Testis (tissue), 2 donors: ENCODE measurements at regions not wholly inside any gene's neighbourhood (a gene's known extent, or its start where the extent isn't known, plus 50 kb on each side); places are given as distances from the start of the nearest gene placed in this dataset.

Experiments
- DNase-seq: peaks from one replicate; pipeline ENCODE4 v3.0.0-alpha.2; 2019
- H3K27ac ChIP-seq, 2 donors: fragments of 200-600 bp; sonication (generic); one replicate each; pipeline ENCODE4 v1.5.1; 2019
- H3K27me3 ChIP-seq: fragments of 200-600 bp; sonication (generic); one replicate; pipeline ENCODE4 v1.5.1; 2019
- H3K36me3 ChIP-seq: fragments of 200-600 bp; sonication (generic); one replicate; pipeline ENCODE4 v1.5.1; 2017; ENCODE audit warnings: low read depth; ENCODE audit errors: missing control alignments
- H3K4me1 ChIP-seq: fragments of 200-600 bp; sonication (generic); one replicate; pipeline ENCODE4 v1.5.1; 2019
- H3K4me3 ChIP-seq, 2 donors: fragments of 200-600 bp; sonication (generic); one replicate each; pipeline ENCODE4 v1.5.1; 2017 to 2019
- H3K9me3 ChIP-seq: fragments of 200-600 bp; sonication (generic); one replicate; pipeline ENCODE4 v1.5.1; 2017
- POLR2A ChIP-seq: fragments of 450-650 bp; IDR thresholded peaks from one replicate; pipeline ENCODE4 v1.6.1; 2017; ENCODE audit warnings: antibody characterized with exemption, mild to moderate bottlenecking, moderate library complexity
- whole genome bisulfite sequencing, 2 donors: methylation state at CpG; one replicate each; pipeline ENCODE4 v1.1.5; 2018; 5-methylcytosine and 5-hydroxymethylcytosine counted together
- intact Hi-C: fragments of 100-400 bp; cut with DNase I; formaldehyde crosslinking; loops from one replicate; pipeline ENCODE4 v1.15.1; 2023; ENCODE audit warnings: low total_unique reads
- TF ChIP-seq, protein P1 (sequence below), 3 experiments: fragments of 450-650 bp in 2 of 3; fragments of 200-600 bp in 1 of 3; sonication (generic) in 1 of 3; IDR thresholded peaks; one replicate each; pipeline ENCODE4 v1.5.1; 2016 to 2019; ENCODE audit warnings: antibody characterized with exemption in 3 of 3, mild to moderate bottlenecking in 2 of 3, moderate library complexity in 1 of 3

DNA sequence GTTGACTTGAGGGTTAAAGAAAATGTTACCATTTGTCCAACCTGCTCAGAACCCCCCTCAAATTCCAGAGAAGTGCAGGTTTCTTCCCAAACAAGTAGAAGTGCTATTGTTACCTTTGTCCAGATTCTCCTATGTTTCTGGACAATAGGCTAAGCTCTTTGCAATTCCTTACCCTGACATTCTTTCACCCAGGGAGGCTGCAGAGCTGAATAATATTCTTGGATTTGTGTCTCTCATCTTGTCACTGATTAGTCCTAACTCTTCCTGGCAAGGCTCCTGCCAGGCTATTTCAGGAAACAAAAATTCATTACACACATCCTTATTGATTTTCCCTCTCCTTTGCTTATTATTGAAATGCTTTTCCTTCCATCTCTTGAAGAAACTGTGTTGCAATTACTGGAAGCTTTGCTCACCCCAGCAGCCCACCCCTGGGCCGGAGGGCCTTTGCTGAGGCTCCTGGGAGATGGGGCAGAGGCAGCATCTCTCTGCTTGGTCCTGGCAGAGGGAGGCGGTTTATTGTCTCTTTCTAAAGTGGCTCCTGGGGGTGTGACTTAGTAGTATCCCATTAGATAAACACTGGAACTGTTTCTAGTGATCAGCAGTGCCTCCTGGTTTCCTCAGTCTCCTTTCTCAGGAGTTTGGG lies 207.5 kb upstream of the PELI2 start:
- Histone ChIP-seq H3K4me3 (no peak overlapping the region), H3K36me3 (no peaks in the 10 kb centered on the region), H3K27ac (no peak overlapping the region), H3K4me1 (peaks cover 14% of the 10 kb centered on the region), H3K27me3 (no peaks in the 10 kb centered on the region), H3K9me3 (no peaks in the 10 kb centered on the region)
- DNase-seq, result no peak
- 82 to 87% methylated on average over 2 of the region's 2 CpGs for WGBS, 2 donors
- intact Hi-C loops, result no loop called here
- TF ChIP-seq, protein P1, sequence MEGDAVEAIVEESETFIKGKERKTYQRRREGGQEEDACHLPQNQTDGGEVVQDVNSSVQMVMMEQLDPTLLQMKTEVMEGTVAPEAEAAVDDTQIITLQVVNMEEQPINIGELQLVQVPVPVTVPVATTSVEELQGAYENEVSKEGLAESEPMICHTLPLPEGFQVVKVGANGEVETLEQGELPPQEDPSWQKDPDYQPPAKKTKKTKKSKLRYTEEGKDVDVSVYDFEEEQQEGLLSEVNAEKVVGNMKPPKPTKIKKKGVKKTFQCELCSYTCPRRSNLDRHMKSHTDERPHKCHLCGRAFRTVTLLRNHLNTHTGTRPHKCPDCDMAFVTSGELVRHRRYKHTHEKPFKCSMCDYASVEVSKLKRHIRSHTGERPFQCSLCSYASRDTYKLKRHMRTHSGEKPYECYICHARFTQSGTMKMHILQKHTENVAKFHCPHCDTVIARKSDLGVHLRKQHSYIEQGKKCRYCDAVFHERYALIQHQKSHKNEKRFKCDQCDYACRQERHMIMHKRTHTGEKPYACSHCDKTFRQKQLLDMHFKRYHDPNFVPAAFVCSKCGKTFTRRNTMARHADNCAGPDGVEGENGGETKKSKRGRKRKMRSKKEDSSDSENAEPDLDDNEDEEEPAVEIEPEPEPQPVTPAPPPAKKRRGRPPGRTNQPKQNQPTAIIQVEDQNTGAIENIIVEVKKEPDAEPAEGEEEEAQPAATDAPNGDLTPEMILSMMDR (IDR thresholded peaks at IDR 0.05), result no peak
- TF ChIP-seq POLR2A, result no peak

DNA sequence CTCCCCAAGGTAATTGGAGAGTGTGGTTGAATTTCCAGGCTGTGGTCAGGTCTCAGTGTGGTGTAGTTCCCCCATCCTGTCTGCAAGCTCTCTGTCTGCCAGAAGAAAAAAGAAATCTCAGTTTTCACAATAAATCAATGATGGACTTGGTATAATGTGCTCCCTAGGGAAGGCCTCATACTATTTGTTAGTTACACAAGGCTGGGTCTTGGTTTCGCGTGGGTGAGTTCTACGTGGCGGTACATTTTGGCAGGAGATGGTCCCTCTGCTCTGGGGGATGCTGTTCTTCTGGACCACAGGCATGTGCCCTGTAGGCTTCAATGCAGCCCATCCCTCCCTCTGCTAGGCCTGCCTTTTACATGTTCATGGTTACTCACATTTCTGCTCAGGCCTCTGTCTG lies 206.4 kb upstream of the PELI2 start:
- Histone ChIP-seq H3K36me3 (no peaks in the 10 kb centered on the region), H3K27ac (no peak overlapping the region), H3K4me1 (peaks cover 16% of the 10 kb centered on the region), H3K4me3 (no peak overlapping the region), H3K27me3 (no peaks in the 10 kb centered on the region), H3K9me3 (no peaks in the 10 kb centered on the region)
- intact Hi-C loops, result no loop called here
- TF ChIP-seq, protein P1 (IDR thresholded peaks at IDR 0.05), result no peak
- TF ChIP-seq POLR2A, result no peak
- WGBS, 2 donors, result 60 to 68% methylated on average over 2 to 4 of the region's 4 CpGs
- DNase-seq, result no peak

DNA sequence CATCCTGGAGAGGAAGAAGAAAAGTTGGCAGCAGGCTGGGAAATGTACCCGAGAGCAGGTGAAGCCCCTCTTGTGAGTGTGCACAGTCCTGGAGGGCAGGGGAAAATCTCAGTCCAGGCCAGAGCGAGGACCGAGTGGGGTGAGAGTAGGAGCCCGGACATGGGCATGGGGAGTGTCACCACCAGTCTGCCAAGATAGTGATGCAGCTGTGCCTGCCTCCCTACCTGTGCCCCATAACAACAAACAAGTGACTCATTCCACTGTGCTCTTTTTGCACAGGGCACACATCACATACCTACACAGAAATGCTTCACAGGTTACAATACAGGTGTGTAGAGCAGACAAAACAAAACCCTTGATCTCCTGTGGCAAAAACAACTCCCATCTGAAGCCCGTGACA lies 205.9 kb upstream of the PELI2 start:
- no peak overlapping the region for H3K4me3 ChIP-seq
- TF ChIP-seq POLR2A, result no peak
- TF ChIP-seq, protein P1 (IDR thresholded peaks at IDR 0.05), result no peak
- peaks cover 16% of the 10 kb centered on the region for H3K4me1 ChIP-seq
- no peak for DNase-seq
- no peaks in the 10 kb centered on the region for H3K9me3 ChIP-seq
- H3K27ac ChIP-seq, result no peak overlapping the region
- no peaks in the 10 kb centered on the region for H3K36me3 ChIP-seq
- intact Hi-C loops, result no loop called here
- no peaks in the 10 kb centered on the region for H3K27me3 ChIP-seq
- WGBS, 2 donors, result 89 to 96% methylated on average over 5 of the region's 5 CpGs

DNA sequence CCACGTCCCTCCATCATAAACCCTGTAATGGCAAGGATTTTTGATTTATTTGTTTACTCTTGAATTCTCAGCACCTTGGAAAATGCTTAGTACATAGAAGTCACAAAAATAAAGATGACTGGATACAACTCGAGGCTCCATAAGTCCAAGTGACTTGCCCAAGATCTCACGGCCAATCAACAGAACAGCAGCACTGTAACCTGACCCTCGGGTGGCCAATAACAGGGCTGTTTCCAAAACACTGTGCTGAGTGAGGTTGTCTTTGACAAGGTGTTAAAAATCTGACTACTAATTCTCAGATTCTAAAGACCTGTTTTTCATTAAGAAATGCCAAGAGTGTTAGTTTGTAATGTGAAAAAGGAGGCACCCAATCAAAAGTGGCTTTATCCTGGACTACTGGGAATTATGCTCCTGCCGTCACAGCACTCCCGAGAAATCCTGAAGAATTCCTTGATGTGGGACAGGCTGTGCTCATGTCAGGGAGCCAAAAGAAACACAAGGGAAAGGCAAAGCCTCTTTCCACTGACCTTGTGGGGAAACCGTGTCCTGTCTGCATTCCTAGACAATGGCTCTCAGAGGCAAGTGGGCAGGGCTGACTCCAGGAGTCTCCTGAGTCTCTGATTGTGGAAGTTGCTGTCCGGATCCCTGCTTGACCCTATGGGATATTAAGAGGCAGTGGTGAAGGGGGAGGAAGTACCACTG lies 204.7 kb upstream of the PELI2 start:
- Histone ChIP-seq H3K4me1 (peaks cover 16% of the 10 kb centered on the region), H3K27ac (peak overlapping the region in 1 of 2 donors; percentile 70), H3K27me3 (no peaks in the 10 kb centered on the region), H3K4me3 (no peak overlapping the region), H3K36me3 (no peaks in the 10 kb centered on the region), H3K9me3 (no peaks in the 10 kb centered on the region)
- intact Hi-C loops, result no loop called here
- peak; percentile 67 for DNase-seq
- WGBS, 2 donors, result 47 to 48% methylated on average over 8 of the region's 8 CpGs
- no peak for TF ChIP-seq POLR2A
- TF ChIP-seq, protein P1 (IDR thresholded peaks at IDR 0.05), result peak in 1 of 3 experiments; percentile 12

DNA sequence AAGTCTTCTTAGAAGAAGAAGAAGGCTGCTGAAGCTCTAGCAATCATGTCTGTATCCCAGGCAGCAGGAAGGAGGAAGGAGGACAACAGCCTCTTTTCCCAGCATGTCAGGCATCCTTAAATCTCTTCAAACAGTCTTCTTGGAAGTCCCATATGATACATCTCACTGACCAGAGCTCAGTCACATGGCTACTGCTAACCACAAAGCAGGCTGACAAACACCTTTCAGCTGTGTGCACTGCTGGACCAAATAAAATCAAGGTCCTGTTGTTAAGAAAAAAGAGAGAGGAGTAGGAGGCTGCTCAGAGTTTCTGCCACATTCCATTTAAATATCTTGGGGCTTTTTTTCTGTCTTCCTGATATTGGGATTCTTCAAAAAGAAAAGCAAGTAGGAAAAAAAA lies 203.4 kb upstream of the PELI2 start:
- no peak for DNase-seq
- Histone ChIP-seq H3K9me3 (no peaks in the 10 kb centered on the region), H3K27me3 (no peaks in the 10 kb centered on the region), H3K4me1 (peaks cover 16% of the 10 kb centered on the region), H3K36me3 (no peaks in the 10 kb centered on the region), H3K27ac (peak overlapping the region; percentile 9 to 70), H3K4me3 (no peak overlapping the region)
- intact Hi-C loops, result no loop called here
- TF ChIP-seq, protein P1 (IDR thresholded peaks at IDR 0.05), result no peak
- TF ChIP-seq POLR2A, result no peak
